ENCODE measurements at regions not wholly inside any gene's neighbourhood (a gene's known extent, or its start where the extent isn't known, plus 50 kb on each side); places are given as distances from the start of the nearest gene placed in this dataset.

DNA sequence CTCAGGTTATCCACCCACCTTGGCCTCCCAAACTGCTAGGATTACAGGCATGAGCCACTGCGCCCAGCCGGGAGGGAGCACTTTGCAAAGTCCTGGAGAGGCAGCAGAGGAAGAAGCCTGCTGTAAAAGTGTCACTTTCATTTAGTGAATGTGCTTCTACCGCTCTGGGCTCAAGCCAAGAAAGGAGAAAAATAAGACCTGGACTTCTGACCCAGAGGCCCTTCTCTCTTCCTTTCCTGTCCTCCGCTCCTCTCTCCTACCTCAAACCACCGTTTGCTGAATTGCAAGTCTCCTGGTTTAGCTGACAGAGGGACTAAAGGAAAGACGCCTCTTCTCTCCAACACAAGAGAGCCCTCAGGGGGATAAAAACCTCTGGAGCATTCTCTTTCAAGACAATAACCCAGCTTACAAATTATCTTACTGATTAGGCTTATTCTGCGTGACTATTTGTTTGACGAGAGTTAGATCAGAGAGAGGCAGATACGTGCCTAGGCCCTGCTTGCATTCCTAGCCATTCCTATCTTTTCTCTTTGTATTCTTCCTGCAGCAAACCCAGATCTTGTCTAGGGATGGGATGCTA, 84.2 kb upstream of the SLC22A23 start:
- intact Hi-C loops (cut with micrococcal nuclease): no loop called here

DNA sequence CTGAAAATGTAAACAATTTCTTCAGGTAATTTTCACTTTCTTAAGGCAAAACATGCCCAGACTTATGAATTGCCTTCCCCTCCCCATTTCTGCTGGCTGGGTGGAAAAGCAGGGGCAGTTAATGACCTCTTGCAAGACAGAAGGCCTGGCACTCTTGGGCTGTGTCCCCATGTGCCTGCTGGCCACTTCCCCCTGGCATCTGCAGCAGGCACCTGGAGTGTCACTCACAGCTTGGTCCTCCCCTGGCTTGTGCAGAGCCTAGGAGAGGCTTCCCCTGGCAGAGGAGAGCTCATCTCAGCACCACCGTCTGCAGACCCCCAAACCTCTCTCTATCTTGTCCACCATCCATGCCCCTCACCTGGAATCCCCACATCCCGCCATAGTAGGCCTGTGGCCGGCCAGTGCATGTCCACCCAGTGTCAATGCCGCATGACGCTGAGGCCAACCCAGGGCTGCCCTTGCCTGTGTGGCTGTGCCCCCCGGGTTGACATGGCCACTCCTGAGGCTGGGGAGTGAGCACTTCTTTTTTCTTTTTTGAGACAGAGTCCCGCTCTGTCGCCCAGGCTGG, 83.5 kb upstream of the SLC22A23 start:
- Mint-ChIP-seq H3K27ac (no peak overlapping the region), H3K4me3 (no peak overlapping the region), H3K27me3 (no peaks in the 10 kb centered on the region), H3K4me1 (ENCODE audit: low read depth) (no peaks in the 10 kb centered on the region), H3K36me3 (ENCODE audit: low read depth) (no peaks in the 10 kb centered on the region), H3K9me3 (no peaks in the 10 kb centered on the region)
- DNase-seq (no peak), ATAC-seq (no peak)
- ChIA-PET CTCF (no interaction called here), POLR2A (no interaction called here)
- intact Hi-C loops (cut with micrococcal nuclease): no loop called here
- TF ChIP-seq, protein P1, sequence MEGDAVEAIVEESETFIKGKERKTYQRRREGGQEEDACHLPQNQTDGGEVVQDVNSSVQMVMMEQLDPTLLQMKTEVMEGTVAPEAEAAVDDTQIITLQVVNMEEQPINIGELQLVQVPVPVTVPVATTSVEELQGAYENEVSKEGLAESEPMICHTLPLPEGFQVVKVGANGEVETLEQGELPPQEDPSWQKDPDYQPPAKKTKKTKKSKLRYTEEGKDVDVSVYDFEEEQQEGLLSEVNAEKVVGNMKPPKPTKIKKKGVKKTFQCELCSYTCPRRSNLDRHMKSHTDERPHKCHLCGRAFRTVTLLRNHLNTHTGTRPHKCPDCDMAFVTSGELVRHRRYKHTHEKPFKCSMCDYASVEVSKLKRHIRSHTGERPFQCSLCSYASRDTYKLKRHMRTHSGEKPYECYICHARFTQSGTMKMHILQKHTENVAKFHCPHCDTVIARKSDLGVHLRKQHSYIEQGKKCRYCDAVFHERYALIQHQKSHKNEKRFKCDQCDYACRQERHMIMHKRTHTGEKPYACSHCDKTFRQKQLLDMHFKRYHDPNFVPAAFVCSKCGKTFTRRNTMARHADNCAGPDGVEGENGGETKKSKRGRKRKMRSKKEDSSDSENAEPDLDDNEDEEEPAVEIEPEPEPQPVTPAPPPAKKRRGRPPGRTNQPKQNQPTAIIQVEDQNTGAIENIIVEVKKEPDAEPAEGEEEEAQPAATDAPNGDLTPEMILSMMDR (IDR thresholded peaks at IDR 0.05): no peak

More for the DNA sequence above, 84.2 kb upstream of the SLC22A23 start:
- CTCF ChIA-PET: no interaction called here
- Mint-ChIP-seq H3K4me1 (ENCODE audit: low read depth) (no peaks in the 10 kb centered on the region), H3K27ac (no peak overlapping the region), H3K36me3 (ENCODE audit: low read depth) (no peaks in the 10 kb centered on the region), H3K9me3 (no peaks in the 10 kb centered on the region), H3K4me3 (no peak overlapping the region), H3K27me3 (no peaks in the 10 kb centered on the region)
- POLR2A ChIA-PET: no interaction called here
- ATAC-seq (no peak), DNase-seq (no peak)
- TF ChIP-seq, protein P1 (IDR thresholded peaks at IDR 0.05): no peak

GRCh38 chr6:3538536-3538935, 81.7 kb upstream of the SLC22A23 start:
- no peaks in the 10 kb centered on the region for H3K36me3 Mint-ChIP-seq (ENCODE audit: low read depth)
- DNase-seq (no peak), ATAC-seq (no peak)
- ChIA-PET CTCF (no interaction called here), POLR2A (no interaction called here)
- no peak overlapping the region for H3K27ac Mint-ChIP-seq
- H3K4me3 Mint-ChIP-seq: no peak overlapping the region
- H3K9me3 Mint-ChIP-seq: no peaks in the 10 kb centered on the region
- intact Hi-C loops (cut with micrococcal nuclease): no loop called here
- no peaks in the 10 kb centered on the region for H3K4me1 Mint-ChIP-seq (ENCODE audit: low read depth)
- TF ChIP-seq, protein P1 (IDR thresholded peaks at IDR 0.05): no peak
- H3K27me3 Mint-ChIP-seq: no peaks in the 10 kb centered on the region

DNA sequence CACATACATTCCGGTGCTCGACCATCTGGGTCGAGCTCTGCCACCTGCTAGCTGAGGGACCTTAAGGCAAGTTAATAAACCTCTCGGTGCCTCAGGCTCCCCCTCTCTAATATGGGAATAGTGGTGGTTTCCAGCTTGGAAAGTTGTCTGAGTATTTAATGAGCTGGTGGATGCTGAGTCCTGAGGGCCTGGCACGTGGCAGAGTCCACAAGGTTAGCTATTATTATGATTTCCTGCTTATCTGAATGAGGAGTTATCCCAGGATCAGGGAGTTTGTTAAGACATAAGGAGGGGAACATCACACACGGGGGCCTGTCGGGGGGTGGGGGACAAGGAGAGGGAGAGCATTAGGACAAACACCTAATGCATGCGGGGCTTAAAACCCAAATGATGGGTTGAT, 80.1 kb upstream of the SLC22A23 start:
- Mint-ChIP-seq H3K27me3 (no peaks in the 10 kb centered on the region), H3K36me3 (ENCODE audit: low read depth) (no peaks in the 10 kb centered on the region), H3K9me3 (no peaks in the 10 kb centered on the region), H3K4me3 (no peak overlapping the region), H3K27ac (no peak overlapping the region), H3K4me1 (ENCODE audit: low read depth) (no peaks in the 10 kb centered on the region)
- no peak for DNase-seq
- TF ChIP-seq, protein P1 (IDR thresholded peaks at IDR 0.05): no peak
- ChIA-PET CTCF (no interaction called here), POLR2A (interaction anchor here (0.7 kb wide), 1 partner anchor 9 kb away, joined by 3 read pairs; no protein-coding TSS in a partner anchor)
- intact Hi-C loops (cut with micrococcal nuclease): no loop called here
- ATAC-seq: no peak

DNA sequence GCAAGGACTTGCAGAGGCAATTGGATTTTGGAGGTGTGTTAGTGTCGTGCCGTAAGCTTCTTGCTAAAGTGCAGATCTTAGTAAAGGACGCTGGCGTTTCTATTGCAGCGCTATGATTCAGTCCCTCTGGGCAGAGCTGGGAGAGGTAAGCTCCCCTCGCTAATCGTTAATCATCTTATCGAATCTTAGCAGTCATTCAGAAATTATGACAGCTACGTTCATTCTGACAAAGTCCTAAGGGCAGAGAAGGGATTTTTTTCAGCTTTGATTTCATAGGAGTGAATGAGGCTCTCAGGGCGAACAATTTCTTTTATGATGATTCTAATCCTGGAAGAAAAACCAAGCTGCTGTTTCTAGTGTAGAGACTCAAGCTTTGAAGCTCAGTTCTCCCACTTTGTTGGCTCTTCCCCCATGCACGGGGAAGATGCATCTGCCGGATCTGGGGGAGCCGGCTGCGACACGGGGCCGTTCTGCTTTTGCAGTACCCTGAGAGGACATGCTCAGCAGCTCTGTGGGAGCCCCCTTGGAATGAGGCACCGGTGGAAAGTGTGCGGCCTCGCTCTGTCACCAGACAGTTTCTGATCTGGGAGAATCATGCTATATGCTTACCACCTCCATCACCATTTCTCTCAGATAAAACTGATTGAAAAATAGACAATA, 79.1 kb upstream of the SLC22A23 start:
- H3K4me3 Mint-ChIP-seq: no peak overlapping the region
- no peak overlapping the region for H3K27ac Mint-ChIP-seq
- TF ChIP-seq, protein P1 (IDR thresholded peaks at IDR 0.05): no peak
- DNase-seq (no peak), ATAC-seq (no peak)
- H3K27me3 Mint-ChIP-seq: no peaks in the 10 kb centered on the region
- intact Hi-C loops (cut with micrococcal nuclease): no loop called here
- CTCF ChIA-PET: no interaction called here
- H3K4me1 Mint-ChIP-seq (ENCODE audit: low read depth): no peaks in the 10 kb centered on the region
- no peaks in the 10 kb centered on the region for H3K36me3 Mint-ChIP-seq (ENCODE audit: low read depth)
- no peaks in the 10 kb centered on the region for H3K9me3 Mint-ChIP-seq
- POLR2A ChIA-PET: no interaction called here

Data from activated CD8-positive, alpha-beta T cell treated with anti-CD3 and anti-CD28 coated beads for 36 hours (primary cell).